Heart right ventricle (tissue), 16 donors: ENCODE measurements at regions not wholly inside any gene's neighbourhood (a gene's known extent, or its start where the extent isn't known, plus 50 kb on each side); places are given as distances from the start of the nearest gene placed in this dataset.

Source experiments
- ATAC-seq, 8 donors: fragments of 200-7000 bp; cut with Tn5 transposase; one replicate each; pipeline ENCODE4 v1.9.1; 2020; ENCODE audit warnings: mild to moderate bottlenecking in 8 of 8, moderate library complexity in 8 of 8, moderate number of reproducible peaks in 1 of 8
- DNase-seq, 2 donors: peaks; one replicate each; pipeline ENCODE4 v3.0.0-alpha.2; 2020
- H3K27ac ChIP-seq, 10 donors: fragments of 200-600 bp; sonication (generic) in 2 of 10; one replicate each; pipeline versions ENCODE4 v1.5.0 to v1.8.0; 2020 to 2022; ENCODE audit warnings: mild to moderate bottlenecking in 3 of 10
- H3K27me3 ChIP-seq, 7 donors: fragments of 200-600 bp; one replicate each; pipeline ENCODE4 v1.8.0; 2021 to 2022; ENCODE audit warnings: mild to moderate bottlenecking in 2 of 7
- H3K36me3 ChIP-seq, 9 donors: fragments of 200-600 bp; sonication (generic) in 1 of 9; one replicate each; pipeline versions ENCODE4 v1.5.0 to v1.8.0; 2020 to 2022; ENCODE audit warnings: mild to moderate bottlenecking in 2 of 9
- H3K4me1 ChIP-seq, 9 donors: fragments of 200-600 bp; sonication (generic) in 1 of 9; one replicate each; pipeline versions ENCODE4 v1.5.0 to v1.8.0; 2020 to 2022; ENCODE audit warnings: mild to moderate bottlenecking in 4 of 9
- H3K4me3 ChIP-seq, 10 donors: fragments of 200-600 bp; sonication (generic) in 2 of 10; one replicate each; pipeline versions ENCODE4 v1.5.0 to v1.8.0; 2020 to 2022; ENCODE audit warnings: mild to moderate bottlenecking in 7 of 10, moderate library complexity in 2 of 10
- H3K9me3 ChIP-seq, 11 donors: fragments of 200-600 bp in 10 of 11; sonication (generic) in 2 of 11; one replicate each; pipeline versions ENCODE4 v1.5.0 to v1.8.0; 2013 to 2022; ENCODE audit warnings: mild to moderate bottlenecking in 2 of 11, control low read depth in 1 of 11, moderate library complexity in 1 of 11
- WGBS, 2 donors: extraction: QIAGEN DNeasy Blood & Tissue Kit; methylation state at CpG; one replicate each; pipeline ENCODE4 v1.1.7; 2013; ENCODE audit warnings: inconsistent platforms in 1 of 2; 5-methylcytosine and 5-hydroxymethylcytosine counted together
- intact Hi-C, 10 donors: fragments of 100-400 bp; cut with DNase I; formaldehyde crosslinking; loops; one replicate each; pipeline versions ENCODE4 v1.11.1 to v1.14.2; 2022
- TF ChIP-seq, protein P1 (sequence below), 9 donors: fragments of 200-600 bp; sonication (generic) in 2 of 9; IDR thresholded peaks; one replicate each; pipeline versions ENCODE4 v1.5.0 to v1.8.0; 2021 to 2022; ENCODE audit warnings: antibody characterized with exemption in 9 of 9, mild to moderate bottlenecking in 5 of 9, moderate library complexity in 1 of 9
- donor health status: Arrhythmogenic right ventricular cardiomyopathy.
- donor health status: ischemic (EF 13 %, LVEDD 7.1; RV severe dilation, severe dysfunction).
- donor health status: healthy with polysubstance abuse.
- donor health status: DM: no; HTN: yes; CAD: no.
- donor health status: DM: no; HTN: no; CAD: no.
- donor health status: ischemic (EF 25% LVEDD 6.9; RV normal size, moderate dysfunction).
- donor health status: ischemic (EF 25% LVEDD 5.7; RV mildly dilated, moderate dysfunction).
- donor health status: healthy.
- donor health status: DM: yes; HTN: yes; CAD: no.
- donor health status: Ischemic cardiomyopathy.
- donor health status: ischemic (EF 35%, LVEDD 5.7; RV mildly dilated, moderate dysfunction).
- donor health status: nonischemic (EF 11% LVEDD 7.7; RV severe dilation, severe dysfunction).
- donor health status: DM: yes; HTN: yes; CAD: no.
- donor health status: PGD.
- donor health status: ischemic (EF 29% LVEDD 5.4; RV normal size, mild dysfunction).
- donor health status: nonischemic (EF 23%, LVEDD 6.1; RV moderate dilation, normal function).

GRCh38 chr11:129734654-129735053 is 81.0 kb upstream of the TMEM45B start:
- Histone ChIP-seq H3K27me3 (peaks cover 0 to 29% (median 12%) of the 10 kb centered on the region in 7 donors), H3K9me3 (no peaks in the 10 kb centered on the region), H3K4me1 (no peaks in the 10 kb centered on the region), H3K36me3 (no peaks in the 10 kb centered on the region), H3K4me3 (no peak overlapping the region), H3K27ac (no peak overlapping the region)
- ATAC-seq (no peak), DNase-seq (no peak)
- 89 to 93% methylated on average over 7 of the region's 7 CpGs for WGBS, 2 donors
- intact Hi-C loops: no loop called here
- TF ChIP-seq, protein P1, sequence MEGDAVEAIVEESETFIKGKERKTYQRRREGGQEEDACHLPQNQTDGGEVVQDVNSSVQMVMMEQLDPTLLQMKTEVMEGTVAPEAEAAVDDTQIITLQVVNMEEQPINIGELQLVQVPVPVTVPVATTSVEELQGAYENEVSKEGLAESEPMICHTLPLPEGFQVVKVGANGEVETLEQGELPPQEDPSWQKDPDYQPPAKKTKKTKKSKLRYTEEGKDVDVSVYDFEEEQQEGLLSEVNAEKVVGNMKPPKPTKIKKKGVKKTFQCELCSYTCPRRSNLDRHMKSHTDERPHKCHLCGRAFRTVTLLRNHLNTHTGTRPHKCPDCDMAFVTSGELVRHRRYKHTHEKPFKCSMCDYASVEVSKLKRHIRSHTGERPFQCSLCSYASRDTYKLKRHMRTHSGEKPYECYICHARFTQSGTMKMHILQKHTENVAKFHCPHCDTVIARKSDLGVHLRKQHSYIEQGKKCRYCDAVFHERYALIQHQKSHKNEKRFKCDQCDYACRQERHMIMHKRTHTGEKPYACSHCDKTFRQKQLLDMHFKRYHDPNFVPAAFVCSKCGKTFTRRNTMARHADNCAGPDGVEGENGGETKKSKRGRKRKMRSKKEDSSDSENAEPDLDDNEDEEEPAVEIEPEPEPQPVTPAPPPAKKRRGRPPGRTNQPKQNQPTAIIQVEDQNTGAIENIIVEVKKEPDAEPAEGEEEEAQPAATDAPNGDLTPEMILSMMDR (IDR thresholded peaks at IDR 0.05): no peak

DNA sequence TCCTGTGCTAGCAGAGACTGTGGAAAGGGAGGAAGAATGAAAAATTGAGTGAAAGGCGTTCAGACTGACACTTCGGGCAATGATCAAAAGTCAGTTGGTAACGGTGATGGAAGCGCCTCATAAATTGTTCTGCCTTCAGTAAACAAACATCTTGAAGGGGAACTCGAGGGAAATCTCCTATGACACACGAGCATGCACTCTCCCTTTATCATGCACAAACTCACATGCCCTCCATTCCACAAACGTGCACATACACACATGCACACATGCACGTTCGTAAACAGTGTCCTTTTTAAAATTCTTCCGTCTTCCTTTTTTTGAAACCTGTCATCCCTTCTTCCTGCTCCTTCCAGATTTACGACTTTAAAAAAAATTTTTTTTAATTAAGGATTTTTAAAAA is 77.8 kb upstream of the TMEM45B start:
- TF ChIP-seq, protein P1 (IDR thresholded peaks at IDR 0.05): no peak
- H3K36me3 ChIP-seq: no peaks in the 10 kb centered on the region
- intact Hi-C loops: no loop called here
- H3K4me1 ChIP-seq: no peaks in the 10 kb centered on the region
- H3K4me3 ChIP-seq: no peak overlapping the region
- no peak overlapping the region for H3K27ac ChIP-seq
- H3K27me3 ChIP-seq: peaks cover 0 to 26% (median 14%) of the 10 kb centered on the region in 7 donors
- ATAC-seq: no peak
- H3K9me3 ChIP-seq: peaks cover 0 to 8% (median 0%) of the 10 kb centered on the region in 11 donors
- DNase-seq: no peak
- WGBS, 2 donors: 59 to 75% methylated on average over 11 of the region's 11 CpGs

GRCh38 chr11:129738242-129738641 is 77.4 kb upstream of the TMEM45B start:
- Histone ChIP-seq H3K27me3 (peaks cover 0 to 23% (median 14%) of the 10 kb centered on the region in 7 donors), H3K4me3 (no peak overlapping the region), H3K27ac (no peak overlapping the region), H3K9me3 (peaks cover 0 to 8% (median 0%) of the 10 kb centered on the region in 11 donors), H3K36me3 (no peaks in the 10 kb centered on the region), H3K4me1 (no peaks in the 10 kb centered on the region)
- TF ChIP-seq, protein P1 (IDR thresholded peaks at IDR 0.05): no peak
- 70 to 80% methylated on average over 2 of the region's 2 CpGs for WGBS, 2 donors
- ATAC-seq: no peak
- intact Hi-C loops: no loop called here
- no peak for DNase-seq

- DNase-seq (no peak), ATAC-seq (no peak)
- intact Hi-C loops: no loop called here
- Histone ChIP-seq H3K4me1 (no peaks in the 10 kb centered on the region), H3K9me3 (peaks cover 0 to 8% (median 0%) of the 10 kb centered on the region in 11 donors), H3K36me3 (no peaks in the 10 kb centered on the region), H3K4me3 (no peak overlapping the region), H3K27ac (no peak overlapping the region), H3K27me3 (peaks cover 0 to 28% (median 14%) of the 10 kb centered on the region in 7 donors)
- 84 to 85% methylated on average over 4 of the region's 4 CpGs for WGBS, 2 donors
- TF ChIP-seq, protein P1 (IDR thresholded peaks at IDR 0.05): no peak
Observed at GRCh38 chr11:129739339-129739738, 76.3 kb upstream of the TMEM45B start.
